DMS79 treated with DMSO at 0.1 percent for 48 hours (cell line): ENCODE measurements at regions not wholly inside any gene's neighbourhood (a gene's known extent, or its start where the extent isn't known, plus 50 kb on each side); places are given as distances from the start of the nearest gene placed in this dataset.
A peak's percentile ranks its signal among the peaks of the same experiment; 100 is the strongest.

Source experiments
- DNase-seq: peaks from one replicate; lab custom pipeline; 2025; lab: John Stamatoyannopoulos, UW

GRCh38 chr2:3115301-3116042 lies 262.1 kb downstream of the EIPR1 start:
- no peak for DNase-seq

GRCh38 chr2:3114406-3115185 lies 263.0 kb downstream of the EIPR1 start:
- no peak for DNase-seq

GRCh38 chr2:3113769-3114168 lies 263.8 kb downstream of the EIPR1 start:
- DNase-seq, result no peak

GRCh38 chr2:3113122-3113521 lies 264.5 kb downstream of the EIPR1 start:
- no peak for DNase-seq

GRCh38 chr2:3112553-3112952 lies 265.1 kb downstream of the EIPR1 start:
- no peak for DNase-seq

- no peak for DNase-seq
These were observed 265.5 kb downstream of the EIPR1 start for GRCh38 chr2:3112131-3112530.

GRCh38 chr2:3110994-3111666 lies 266.5 kb downstream of the EIPR1 start:
- DNase-seq, result no peak

GRCh38 chr2:3110555-3110954 lies 267.1 kb downstream of the EIPR1 start:
- DNase-seq, result no peak

GRCh38 chr2:3108710-3109702 lies 268.6 kb downstream of the EIPR1 start:
- DNase-seq, result no peak

- DNase-seq, result no peak
These were observed 269.5 kb downstream of the EIPR1 start for GRCh38 chr2:3108105-3108504.

- no peak for DNase-seq
These were observed 270.1 kb downstream of the EIPR1 start for GRCh38 chr2:3107567-3107966.

- no peak for DNase-seq
These were observed 271.6 kb downstream of the EIPR1 start for GRCh38 chr2:3105814-3106569.

GRCh38 chr2:3104958-3105813 lies 272.4 kb downstream of the EIPR1 start:
- peak; percentile 81 for DNase-seq

GRCh38 chr2:3104261-3104660 lies 273.4 kb downstream of the EIPR1 start:
- no peak for DNase-seq

- no peak for DNase-seq
These were observed 274.6 kb downstream of the EIPR1 start for GRCh38 chr2:3102922-3103569.

- DNase-seq, result no peak
These were observed 275.3 kb downstream of the EIPR1 start for GRCh38 chr2:3102081-3102921.

GRCh38 chr2:3101016-3101942 lies 276.3 kb downstream of the EIPR1 start:
- no peak for DNase-seq
